ENCODE measurements at regions not wholly inside any gene's neighbourhood (a gene's known extent, or its start where the extent isn't known, plus 50 kb on each side); places are given as distances from the start of the nearest gene placed in this dataset.

DNA sequence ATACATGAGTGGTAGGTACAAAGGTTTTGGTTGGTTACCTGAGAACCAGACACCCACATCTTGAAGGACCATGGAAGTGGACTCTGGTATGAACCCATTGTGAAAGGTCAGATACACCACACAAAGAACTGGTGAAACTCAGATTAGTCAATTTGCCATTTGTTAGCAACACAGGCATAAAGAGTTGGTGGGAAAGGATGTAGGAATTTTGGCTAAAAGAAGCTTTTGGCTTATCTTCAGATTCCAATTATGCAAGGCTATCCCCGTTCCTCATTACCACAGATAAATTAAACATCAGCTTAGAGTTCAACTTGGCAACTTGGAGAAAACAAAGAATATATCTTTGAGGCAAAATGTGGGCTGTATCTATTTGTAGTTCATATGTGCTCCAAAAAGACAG, 87.0 kb upstream of the IRF2BP2 start:
- no peak for DNase-seq (ENCODE audit: low read depth, low spot score)

DNA sequence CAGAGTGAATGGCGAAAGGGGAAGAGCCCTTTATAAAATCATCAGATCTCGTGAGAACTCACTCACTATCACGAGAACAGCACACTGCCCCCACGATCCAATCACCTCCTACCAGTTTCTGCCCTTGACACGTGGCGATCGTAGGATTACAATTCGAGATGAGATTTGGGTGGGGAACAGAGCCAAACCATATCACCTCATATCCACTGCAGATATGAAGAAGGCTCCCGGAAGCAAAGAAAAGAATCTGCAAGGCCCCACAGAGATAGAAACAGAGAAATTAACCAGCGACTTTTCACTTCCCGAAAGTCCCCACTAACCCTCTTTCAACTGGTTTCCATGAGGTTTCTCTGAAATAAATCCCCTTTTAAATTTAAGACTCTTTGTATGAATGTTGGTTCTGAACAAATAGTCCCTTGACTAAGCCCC, 86.2 kb upstream of the IRF2BP2 start:
- no peak overlapping the region for H3K27ac ChIP-seq (ENCODE audit: control insufficient read depth, insufficient read depth, low read length)
- H3K27me3 ChIP-seq (ENCODE audit: control insufficient read depth, extremely low read depth, insufficient read depth, low read length), result no peaks in the 10 kb centered on the region
- dilution Hi-C loops (cut with MboI; ENCODE audit: extremely low pct_ligation_motif_present, low sequenced_read_pairs), result no loop called here
- H4K20me1 ChIP-seq (ENCODE audit: control insufficient read depth, extremely low read depth, insufficient read depth, low read length), result no peaks in the 10 kb centered on the region
- H2AFZ ChIP-seq (ENCODE audit: control insufficient read depth, low read length), result no peak overlapping the region
- no peaks in the 10 kb centered on the region for H3K36me3 ChIP-seq (ENCODE audit: control insufficient read depth in 2 of 2, extremely low read depth in 1 of 2, insufficient read depth in 2 of 2, low read length in 2 of 2)
- no peaks in the 10 kb centered on the region for H3K9me3 ChIP-seq (ENCODE audit: control insufficient read depth, low read depth, low read length)
- H3K9me1 ChIP-seq (ENCODE audit: control insufficient read depth, extremely low read depth, insufficient read depth, low read length), result no peaks in the 10 kb centered on the region
- H3K4me2 ChIP-seq (ENCODE audit: control insufficient read depth, extremely low read depth, insufficient read depth, low read depth, low read length), result no peak overlapping the region
- H3K4me1 ChIP-seq (ENCODE audit: control insufficient read depth, extremely low read depth, insufficient read depth, low read length), result peaks cover 6% of the 10 kb centered on the region
- no peaks in the 10 kb centered on the region for H3K79me2 ChIP-seq (ENCODE audit: control insufficient read depth, insufficient read depth, low read length)
- DNase-seq (ENCODE audit: low read depth, low spot score) (no peak), FAIRE-seq (no peak)
- H3K9ac ChIP-seq (ENCODE audit: control insufficient read depth, extremely low read depth, insufficient read depth, low read length), result no peak overlapping the region
- no peak overlapping the region for H3K4me3 ChIP-seq (ENCODE audit: control insufficient read depth in 2 of 3, extremely low read depth in 1 of 3, insufficient read depth in 2 of 3, low read depth in 1 of 3, low read length in 3 of 3)
- no peak for TF ChIP-seq EZH2 (IDR thresholded peaks at IDR 0.05; ENCODE audit: low read length)
- TF ChIP-seq, protein P1, sequence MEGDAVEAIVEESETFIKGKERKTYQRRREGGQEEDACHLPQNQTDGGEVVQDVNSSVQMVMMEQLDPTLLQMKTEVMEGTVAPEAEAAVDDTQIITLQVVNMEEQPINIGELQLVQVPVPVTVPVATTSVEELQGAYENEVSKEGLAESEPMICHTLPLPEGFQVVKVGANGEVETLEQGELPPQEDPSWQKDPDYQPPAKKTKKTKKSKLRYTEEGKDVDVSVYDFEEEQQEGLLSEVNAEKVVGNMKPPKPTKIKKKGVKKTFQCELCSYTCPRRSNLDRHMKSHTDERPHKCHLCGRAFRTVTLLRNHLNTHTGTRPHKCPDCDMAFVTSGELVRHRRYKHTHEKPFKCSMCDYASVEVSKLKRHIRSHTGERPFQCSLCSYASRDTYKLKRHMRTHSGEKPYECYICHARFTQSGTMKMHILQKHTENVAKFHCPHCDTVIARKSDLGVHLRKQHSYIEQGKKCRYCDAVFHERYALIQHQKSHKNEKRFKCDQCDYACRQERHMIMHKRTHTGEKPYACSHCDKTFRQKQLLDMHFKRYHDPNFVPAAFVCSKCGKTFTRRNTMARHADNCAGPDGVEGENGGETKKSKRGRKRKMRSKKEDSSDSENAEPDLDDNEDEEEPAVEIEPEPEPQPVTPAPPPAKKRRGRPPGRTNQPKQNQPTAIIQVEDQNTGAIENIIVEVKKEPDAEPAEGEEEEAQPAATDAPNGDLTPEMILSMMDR (optimal IDR thresholded peaks at IDR 0.05 in 1 of 3, IDR thresholded peaks at IDR 0.05 in 1 of 3, conservative IDR thresholded peaks at IDR 0.05 in 1 of 3; ENCODE audit: extremely low read depth in 1 of 3, insufficient read depth in 2 of 3, low read length in 3 of 3), result no peak

More for the DNA sequence above, 87.0 kb upstream of the IRF2BP2 start:
- TF ChIP-seq, protein P1 (optimal IDR thresholded peaks at IDR 0.05 in 1 of 3, IDR thresholded peaks at IDR 0.05 in 1 of 3, conservative IDR thresholded peaks at IDR 0.05 in 1 of 3; ENCODE audit: extremely low read depth in 1 of 3, insufficient read depth in 2 of 3, low read length in 3 of 3), result no peak
- TF ChIP-seq EZH2 (IDR thresholded peaks at IDR 0.05; ENCODE audit: low read length), result no peak
- no peaks in the 10 kb centered on the region for H4K20me1 ChIP-seq (ENCODE audit: control insufficient read depth, extremely low read depth, insufficient read depth, low read length)
- no peaks in the 10 kb centered on the region for H3K9me1 ChIP-seq (ENCODE audit: control insufficient read depth, extremely low read depth, insufficient read depth, low read length)
- H2AFZ ChIP-seq (ENCODE audit: control insufficient read depth, low read length), result no peak overlapping the region
- dilution Hi-C loops (cut with MboI; ENCODE audit: extremely low pct_ligation_motif_present, low sequenced_read_pairs), result no loop called here
- peaks cover 6% of the 10 kb centered on the region for H3K4me1 ChIP-seq (ENCODE audit: control insufficient read depth, extremely low read depth, insufficient read depth, low read length)
- no peak overlapping the region for H3K27ac ChIP-seq (ENCODE audit: control insufficient read depth, insufficient read depth, low read length)
- no peaks in the 10 kb centered on the region for H3K9me3 ChIP-seq (ENCODE audit: control insufficient read depth, low read depth, low read length)
- no peak overlapping the region for H3K9ac ChIP-seq (ENCODE audit: control insufficient read depth, extremely low read depth, insufficient read depth, low read length)
- H3K36me3 ChIP-seq (ENCODE audit: control insufficient read depth in 2 of 2, extremely low read depth in 1 of 2, insufficient read depth in 2 of 2, low read length in 2 of 2), result no peaks in the 10 kb centered on the region
- H3K4me3 ChIP-seq (ENCODE audit: control insufficient read depth in 2 of 3, extremely low read depth in 1 of 3, insufficient read depth in 2 of 3, low read depth in 1 of 3, low read length in 3 of 3), result no peak overlapping the region
- H3K79me2 ChIP-seq (ENCODE audit: control insufficient read depth, insufficient read depth, low read length), result no peaks in the 10 kb centered on the region
- H3K27me3 ChIP-seq (ENCODE audit: control insufficient read depth, extremely low read depth, insufficient read depth, low read length), result no peaks in the 10 kb centered on the region
- FAIRE-seq, result no peak
- no peak overlapping the region for H3K4me2 ChIP-seq (ENCODE audit: control insufficient read depth, extremely low read depth, insufficient read depth, low read depth, low read length)
